PC-9 (cell line): ENCODE measurements at regions not wholly inside any gene's neighbourhood (a gene's known extent, or its start where the extent isn't known, plus 50 kb on each side); places are given as distances from the start of the nearest gene placed in this dataset.

Experiments used
- BruUV-seq: library from RNA; stranded (reverse); fragments of 400-500 nt; replicated peaks from 2 replicates; lab custom pipeline; 2021; lab: Mats Ljungman, UMichigan
- CTCF ChIA-PET: fragments of 300-600 bp; sonication (Branson Sonifier 250); formaldehyde crosslinking; loops from one replicate; lab custom pipeline; 2022; ENCODE audit warnings: antibody characterized with exemption; lab: Charles Lee
- POLR2A ChIA-PET: fragments of 300-600 bp; sonication (Branson Sonifier 250); formaldehyde crosslinking; loops from one replicate; lab custom pipeline; 2022; ENCODE audit warnings: antibody characterized with exemption; ENCODE audit not compliant: unreplicated experiment; lab: Charles Lee
- DNase-seq, 2 experiments: peaks; one replicate each; pipeline versions ENCODE4 v3.0.0 to v3.0.0-alpha.2; 2015 to 2022; ENCODE audit warnings: mixed read lengths in 1 of 2
- H2AFZ ChIP-seq: fragments of 200-600 bp; sonication (generic); 2 replicates; pipeline ENCODE4 v1.8.1; 2017; ENCODE audit warnings: antibody characterized with exemption
- H3F3A ChIP-seq: fragments of 200-600 bp; sonication (generic); 2 replicates; pipeline ENCODE4 v1.8.1; 2017; ENCODE audit warnings: antibody characterized with exemption, mild to moderate bottlenecking, low read depth; ENCODE audit not compliant: insufficient read depth
- H3K27ac ChIP-seq: fragments of 200-600 bp; sonication (generic); 2 replicates; pipeline ENCODE4 v1.6.1; 2016; ENCODE audit warnings: mixed run types
- H3K27me3 ChIP-seq: fragments of 200-600 bp; sonication (generic); 2 replicates; pipeline ENCODE4 v1.6.1; 2016; ENCODE audit warnings: low read depth, mixed run types; ENCODE audit not compliant: insufficient read depth
- H3K36me3 ChIP-seq: fragments of 200-600 bp; sonication (generic); 2 replicates; pipeline ENCODE4 v1.6.1; 2016; ENCODE audit warnings: low read depth, mixed run types
- H3K4me1 ChIP-seq: fragments of 200-600 bp; sonication (generic); replicated peaks from 2 replicates; pipeline ENCODE4 v1.6.1; 2016; ENCODE audit warnings: mixed run types; ENCODE audit not compliant: insufficient read depth
- H3K4me2 ChIP-seq: fragments of 200-600 bp; sonication (generic); 2 replicates; pipeline ENCODE4 v1.6.1; 2017; ENCODE audit warnings: mixed run types
- H3K4me3 ChIP-seq: fragments of 200-600 bp; sonication (generic); 2 replicates; pipeline ENCODE4 v1.6.1; 2016; ENCODE audit warnings: mixed run types
- H3K79me2 ChIP-seq: fragments of 200-600 bp; sonication (generic); 2 replicates; pipeline ENCODE4 v1.6.1; 2017; ENCODE audit warnings: low read depth, mixed run types
- H3K9me2 ChIP-seq: fragments of 200-600 bp; sonication (generic); 2 replicates; pipeline ENCODE4 v1.8.1; 2017; ENCODE audit warnings: mild to moderate bottlenecking; ENCODE audit not compliant: insufficient read depth
- H3K9me3 ChIP-seq: fragments of 200-600 bp; sonication (generic); 2 replicates; pipeline ENCODE4 v1.8.1; 2016; ENCODE audit warnings: low read depth; ENCODE audit not compliant: insufficient read depth
- H4K20me1 ChIP-seq: fragments of 200-600 bp; sonication (generic); 2 replicates; pipeline ENCODE4 v1.8.1; 2017; ENCODE audit not compliant: insufficient read depth
- CTCF ChIP-seq: fragments of 200-600 bp; sonication (generic); conservative IDR thresholded peaks from 2 replicates; pipeline ENCODE4 v1.6.1; 2017; ENCODE audit warnings: mixed run types, antibody characterized with exemption, mild to moderate bottlenecking, moderate library complexity
- EZH2 ChIP-seq: fragments of 200-600 bp; sonication (generic); IDR thresholded peaks from 2 replicates; pipeline ENCODE4 v1.8.0; 2017; ENCODE audit warnings: antibody characterized with exemption, low read depth
- intact Hi-C: fragments of 100-400 bp; cut with micrococcal nuclease; formaldehyde crosslinking; loops from one replicate; pipeline ENCODE4 v1.10.0; 2022; ENCODE audit not compliant: unreplicated experiment

- no peaks in the 10 kb centered on the region for H3K79me2 ChIP-seq
- H3K4me1 ChIP-seq: no peaks in the 10 kb centered on the region
- H2AFZ ChIP-seq: no peak overlapping the region
- no peaks in the 10 kb centered on the region for H3K9me2 ChIP-seq
- CTCF ChIA-PET: no interaction called here
- H3K4me3 ChIP-seq: no peak overlapping the region
- intact Hi-C loops: no loop called here
- no peaks in the 10 kb centered on the region for H3F3A ChIP-seq
- POLR2A ChIA-PET: no interaction called here
- BruUV-seq: no TSS peak
- H3K27ac ChIP-seq: no peak overlapping the region
- 0 out of 2 replicates have a peak, but pooled peaks cover 3% of the 10 kb centered on the region for H3K9me3 ChIP-seq
- H3K4me2 ChIP-seq: no peak overlapping the region
- peaks cover 93% of the 10 kb centered on the region for H3K27me3 ChIP-seq
- DNase-seq: no peak
- no peaks in the 10 kb centered on the region for H3K36me3 ChIP-seq
- TF ChIP-seq CTCF: no peak
- TF ChIP-seq EZH2: no peak
- no peaks in the 10 kb centered on the region for H4K20me1 ChIP-seq
Measured at GRCh38 chr22:47550524-47551430, 788.3 kb downstream of the TBC1D22A start.

GRCh38 chr22:47549741-47550340 lies 787.4 kb downstream of the TBC1D22A start:
- Histone ChIP-seq H4K20me1 (no peaks in the 10 kb centered on the region), H3K4me3 (no peak overlapping the region), H3K79me2 (no peaks in the 10 kb centered on the region), H3K36me3 (no peaks in the 10 kb centered on the region), H3K9me3 (0 out of 2 replicates have a peak, but pooled peaks cover 3% of the 10 kb centered on the region), H3F3A (no peaks in the 10 kb centered on the region), H3K4me2 (no peak overlapping the region), H3K27me3 (peaks cover 98% of the 10 kb centered on the region), H3K9me2 (no peaks in the 10 kb centered on the region), H3K27ac (no peak overlapping the region), H2AFZ (no peak overlapping the region), H3K4me1 (no peaks in the 10 kb centered on the region)
- TF ChIP-seq EZH2: no peak
- no peak for TF ChIP-seq CTCF
- ChIA-PET CTCF (no interaction called here), POLR2A (no interaction called here)
- intact Hi-C loops: no loop called here
- DNase-seq: no peak
- BruUV-seq: no TSS peak

GRCh38 chr22:47548953-47549740 lies 786.7 kb downstream of the TBC1D22A start:
- CTCF ChIA-PET: no interaction called here
- no TSS peak for BruUV-seq

More at GRCh38 chr22:47548953-47549740, 786.7 kb downstream of the TBC1D22A start:
- no peaks in the 10 kb centered on the region for H3K9me3 ChIP-seq
- no peaks in the 10 kb centered on the region for H3K9me2 ChIP-seq
- POLR2A ChIA-PET: no interaction called here
- intact Hi-C loops: no loop called here
- no peaks in the 10 kb centered on the region for H3K79me2 ChIP-seq
- H3F3A ChIP-seq: no peaks in the 10 kb centered on the region
- no peak overlapping the region for H3K4me2 ChIP-seq
- no peaks in the 10 kb centered on the region for H4K20me1 ChIP-seq
- no peaks in the 10 kb centered on the region for H3K4me1 ChIP-seq
- no peak for TF ChIP-seq EZH2
- TF ChIP-seq CTCF: no peak
- H3K27ac ChIP-seq: no peak overlapping the region
- no peaks in the 10 kb centered on the region for H3K36me3 ChIP-seq
- H3K4me3 ChIP-seq: no peak overlapping the region
- H3K27me3 ChIP-seq: peaks cover 98% of the 10 kb centered on the region
- no peak for DNase-seq
- H2AFZ ChIP-seq: no peak overlapping the region
